ENCODE measurements at regions not wholly inside any gene's neighbourhood (a gene's known extent, or its start where the extent isn't known, plus 50 kb on each side); places are given as distances from the start of the nearest gene placed in this dataset.

DNA sequence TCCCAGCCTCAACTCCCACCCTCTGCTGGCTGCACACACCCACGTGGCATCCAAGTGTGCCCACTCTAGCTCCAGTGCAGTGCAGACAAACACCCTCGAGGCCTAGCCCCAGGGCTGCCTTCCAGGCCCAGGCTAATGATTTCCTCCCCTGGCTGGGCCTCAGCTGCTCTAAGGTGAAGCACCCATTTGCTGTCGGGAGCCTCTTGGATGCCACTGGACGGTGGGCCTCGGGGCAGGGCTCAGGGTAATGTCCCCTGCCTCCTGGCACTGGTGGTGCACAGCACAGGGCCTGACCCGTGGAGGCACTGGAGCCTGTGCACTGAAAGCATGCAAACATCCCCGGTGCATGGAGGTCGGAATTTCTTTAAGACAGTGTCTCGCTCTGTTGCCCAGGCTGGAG, 635.2 kb downstream of the TBC1D22A start:
- Histone ChIP-seq H3K27me3 (ENCODE audit: control insufficient read depth, insufficient read depth, low read length) (no peaks in the 10 kb centered on the region), H3K4me1 (ENCODE audit: control insufficient read depth, insufficient read depth, low read length) (no peaks in the 10 kb centered on the region), H3K27ac (ENCODE audit: low read length) (no peak overlapping the region), H3K4me3 (ENCODE audit: low read depth in 2 of 2, low read length in 2 of 2) (no peak overlapping the region), H3K36me3 (ENCODE audit: control insufficient read depth, insufficient read depth, low read length) (no peaks in the 10 kb centered on the region), H3K9me3 (ENCODE audit: control insufficient read depth, insufficient read depth, low read depth, low read length) (no peaks in the 10 kb centered on the region)
- in situ Hi-C loops (cut with HindIII; ENCODE audit: low pct_unique_long_range_greater_than_20kb, low sequenced_read_pairs) = no loop called here
- ATAC-seq = no peak
- ChIA-PET CTCF (no interaction called here), POLR2A (no interaction called here)
- DNase-seq (ENCODE audit: low read depth, low spot score) = no peak
- BruUV-seq (replicated peaks) = no TSS peak
- intact Hi-C loops (cut with micrococcal nuclease; ENCODE audit: unreplicated experiment) = no loop called here
- TF ChIP-seq REST (IDR thresholded peaks at IDR 0.05; ENCODE audit: insufficient read depth in 1 of 2, low read depth in 2 of 2, low read length in 1 of 2) (no peak), SIN3A (IDR thresholded peaks at IDR 0.05; ENCODE audit: borderline replicate concordance, insufficient read depth, low read depth, low read length) (no peak), TCF7L2 (IDR thresholded peaks at IDR 0.05; ENCODE audit: low read depth, low read length) (no peak), POLR2AphosphoS5 (IDR thresholded peaks at IDR 0.05; ENCODE audit: low read depth, low read length) (no peak)
- TF ChIP-seq, protein P1, sequence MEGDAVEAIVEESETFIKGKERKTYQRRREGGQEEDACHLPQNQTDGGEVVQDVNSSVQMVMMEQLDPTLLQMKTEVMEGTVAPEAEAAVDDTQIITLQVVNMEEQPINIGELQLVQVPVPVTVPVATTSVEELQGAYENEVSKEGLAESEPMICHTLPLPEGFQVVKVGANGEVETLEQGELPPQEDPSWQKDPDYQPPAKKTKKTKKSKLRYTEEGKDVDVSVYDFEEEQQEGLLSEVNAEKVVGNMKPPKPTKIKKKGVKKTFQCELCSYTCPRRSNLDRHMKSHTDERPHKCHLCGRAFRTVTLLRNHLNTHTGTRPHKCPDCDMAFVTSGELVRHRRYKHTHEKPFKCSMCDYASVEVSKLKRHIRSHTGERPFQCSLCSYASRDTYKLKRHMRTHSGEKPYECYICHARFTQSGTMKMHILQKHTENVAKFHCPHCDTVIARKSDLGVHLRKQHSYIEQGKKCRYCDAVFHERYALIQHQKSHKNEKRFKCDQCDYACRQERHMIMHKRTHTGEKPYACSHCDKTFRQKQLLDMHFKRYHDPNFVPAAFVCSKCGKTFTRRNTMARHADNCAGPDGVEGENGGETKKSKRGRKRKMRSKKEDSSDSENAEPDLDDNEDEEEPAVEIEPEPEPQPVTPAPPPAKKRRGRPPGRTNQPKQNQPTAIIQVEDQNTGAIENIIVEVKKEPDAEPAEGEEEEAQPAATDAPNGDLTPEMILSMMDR (IDR thresholded peaks at IDR 0.05) = no peak

GRCh38 chr22:47396515-47396914, 634.1 kb downstream of the TBC1D22A start:
- Histone ChIP-seq H3K36me3 (ENCODE audit: control insufficient read depth, insufficient read depth, low read length) (no peaks in the 10 kb centered on the region), H3K27me3 (ENCODE audit: control insufficient read depth, insufficient read depth, low read length) (no peaks in the 10 kb centered on the region), H3K4me1 (ENCODE audit: control insufficient read depth, insufficient read depth, low read length) (no peaks in the 10 kb centered on the region), H3K4me3 (ENCODE audit: low read depth in 2 of 2, low read length in 2 of 2) (no peak overlapping the region), H3K27ac (ENCODE audit: low read length) (no peak overlapping the region), H3K9me3 (ENCODE audit: control insufficient read depth, insufficient read depth, low read depth, low read length) (no peaks in the 10 kb centered on the region)
- intact Hi-C loops (cut with micrococcal nuclease; ENCODE audit: unreplicated experiment) (no loop called here), in situ Hi-C loops (cut with HindIII; ENCODE audit: low pct_unique_long_range_greater_than_20kb, low sequenced_read_pairs) (no loop called here)
- ChIA-PET CTCF (no interaction called here), POLR2A (no interaction called here)
- TF ChIP-seq TCF7L2 (IDR thresholded peaks at IDR 0.05; ENCODE audit: low read depth, low read length) (no peak), POLR2AphosphoS5 (IDR thresholded peaks at IDR 0.05; ENCODE audit: low read depth, low read length) (no peak), REST (IDR thresholded peaks at IDR 0.05; ENCODE audit: insufficient read depth in 1 of 2, low read depth in 2 of 2, low read length in 1 of 2) (no peak), SIN3A (IDR thresholded peaks at IDR 0.05; ENCODE audit: borderline replicate concordance, insufficient read depth, low read depth, low read length) (no peak)
- TF ChIP-seq, protein P1 (IDR thresholded peaks at IDR 0.05) = no peak
- no peak for ATAC-seq
- no peak for DNase-seq (ENCODE audit: low read depth, low spot score)
- BruUV-seq (replicated peaks) = no TSS peak

Data from Panc1 (cell line).